H1 (cell line): ENCODE measurements at regions not wholly inside any gene's neighbourhood (a gene's known extent, or its start where the extent isn't known, plus 50 kb on each side); places are given as distances from the start of the nearest gene placed in this dataset.

Source experiments
- CHD7 ChIP-seq: fragments of 300-600 bp; sonication (generic); IDR thresholded peaks from 2 replicates; pipeline ENCODE4 v1.7.1; 2012; ENCODE audit warnings: low read length, moderate library complexity, mild to moderate bottlenecking, inconsistent platforms; ENCODE audit not compliant: insufficient replicate concordance
- CTBP2 ChIP-seq: IDR thresholded peaks from 2 replicates; pipeline ENCODE4 v1.7.0; 2011; ENCODE audit warnings: borderline replicate concordance, mild to moderate bottlenecking, moderate library complexity, mixed read lengths, low read length; ENCODE audit not compliant: insufficient read depth, insufficient read length

DNA sequence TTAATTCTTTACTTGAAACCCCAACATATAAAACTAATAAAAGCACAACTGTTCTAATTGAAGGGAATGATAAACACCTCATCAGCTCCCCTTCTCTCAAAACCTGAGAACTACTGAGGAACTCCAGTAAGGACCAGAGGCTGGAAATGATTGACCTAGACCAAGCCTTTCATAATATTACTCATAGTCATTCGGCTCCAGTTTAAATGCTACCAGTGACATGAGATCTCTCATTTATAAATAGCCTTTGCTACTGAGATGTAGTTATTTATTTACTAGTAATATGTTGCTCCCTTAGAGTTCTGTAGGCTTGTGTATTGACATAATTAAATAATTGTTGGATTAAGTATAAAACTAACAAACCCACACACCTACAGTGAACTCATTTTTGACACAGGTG is 209.8 kb upstream of the PRMT6 start (continued):
- TF ChIP-seq CHD7 (no peak), CTBP2 (no peak)
